Stimulated activated CD4-positive, alpha-beta T cell treated with anti-CD3 and anti-CD28 coated beads, Interleukin-1b, Interleukin-23, amount 100 ng/mL, for 48 hours (primary cell): ENCODE measurements at regions not wholly inside any gene's neighbourhood (a gene's known extent, or its start where the extent isn't known, plus 50 kb on each side); places are given as distances from the start of the nearest gene placed in this dataset.

ENCODE experiments used
- DNase-seq: peaks from one replicate; pipeline ENCODE4 v3.0.0-alpha.2; 2020

DNA sequence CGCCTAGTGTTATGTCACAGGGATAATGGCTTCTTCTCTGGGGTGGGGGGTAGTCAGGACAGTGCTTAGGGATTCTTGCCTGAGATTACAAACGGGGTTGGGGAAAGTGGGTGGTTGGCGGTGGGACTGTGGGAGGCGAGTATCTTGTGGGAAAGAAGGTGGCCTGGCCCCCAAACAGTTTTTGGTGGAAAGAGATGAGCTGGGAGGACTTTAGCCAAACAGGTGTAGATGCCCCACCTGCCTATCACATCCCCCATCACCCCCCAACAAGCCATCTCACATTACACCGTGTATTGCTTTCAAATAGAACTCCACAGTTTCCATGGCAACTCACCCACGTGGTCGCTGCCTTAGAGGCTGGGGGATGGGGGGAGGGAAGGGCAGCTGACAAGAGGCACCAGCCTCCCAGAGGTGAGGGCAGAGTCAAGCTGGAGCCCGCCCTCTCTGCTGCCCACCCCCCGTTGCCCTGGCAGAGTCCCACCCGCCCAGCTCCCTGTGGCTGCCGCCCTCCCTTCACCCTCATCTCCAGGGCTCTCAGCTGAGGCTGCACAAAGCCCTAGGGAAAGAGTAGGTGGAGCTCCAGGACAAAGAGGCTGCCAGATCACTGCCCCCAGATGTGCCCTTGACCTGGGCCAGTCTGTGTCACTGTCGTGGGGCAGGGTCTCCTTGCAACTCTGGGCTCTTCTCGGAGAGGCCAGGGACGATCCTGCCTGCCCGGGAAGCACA lies 98.3 kb downstream of the LRRC74A start:
- peak; percentile 37 for DNase-seq

DNA sequence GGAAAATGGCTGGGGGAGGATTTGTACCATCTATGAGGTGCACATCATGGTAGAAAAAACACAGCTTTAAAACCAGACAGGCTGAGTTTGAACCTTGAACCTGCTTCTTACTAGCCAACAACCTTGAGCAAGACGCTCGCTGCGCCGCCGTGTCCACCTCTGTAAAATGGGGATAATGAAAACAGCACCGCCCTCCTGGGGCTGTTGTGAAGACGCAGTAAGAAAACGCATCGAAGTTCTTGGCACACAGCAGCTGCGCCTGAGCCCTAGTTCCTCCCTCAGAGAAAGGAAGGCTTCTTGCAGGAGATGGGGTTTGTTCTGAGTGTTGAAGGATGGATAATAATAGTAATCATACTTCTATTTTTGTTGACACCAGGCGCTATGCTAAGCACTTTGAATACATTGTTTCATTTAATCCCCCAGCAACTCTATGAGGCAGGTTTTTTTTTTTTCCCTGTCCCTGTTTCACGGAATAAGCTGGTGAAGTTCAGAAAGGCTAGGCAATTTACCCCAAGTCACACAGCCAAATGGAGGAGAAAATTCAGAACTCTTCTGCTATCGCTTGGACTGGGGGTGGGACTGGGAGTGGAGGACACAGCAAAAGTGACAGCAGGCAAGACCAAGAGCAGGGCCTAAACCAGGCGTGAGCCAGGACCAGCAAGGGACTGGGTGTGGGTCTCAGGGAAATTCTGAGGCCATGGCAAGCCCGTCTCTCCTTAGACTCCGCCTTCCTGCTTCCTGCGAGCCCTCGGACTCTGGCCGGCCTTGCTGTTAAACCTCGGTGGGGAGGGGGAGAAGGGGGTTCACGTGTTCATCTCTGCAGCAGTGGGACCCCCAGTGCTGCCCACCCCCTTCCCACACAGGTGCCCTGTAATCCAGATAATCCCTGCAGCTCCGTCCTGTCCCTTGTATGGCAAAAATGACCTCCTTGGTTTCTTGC lies 97.5 kb downstream of the LRRC74A start:
- no peak for DNase-seq

DNA sequence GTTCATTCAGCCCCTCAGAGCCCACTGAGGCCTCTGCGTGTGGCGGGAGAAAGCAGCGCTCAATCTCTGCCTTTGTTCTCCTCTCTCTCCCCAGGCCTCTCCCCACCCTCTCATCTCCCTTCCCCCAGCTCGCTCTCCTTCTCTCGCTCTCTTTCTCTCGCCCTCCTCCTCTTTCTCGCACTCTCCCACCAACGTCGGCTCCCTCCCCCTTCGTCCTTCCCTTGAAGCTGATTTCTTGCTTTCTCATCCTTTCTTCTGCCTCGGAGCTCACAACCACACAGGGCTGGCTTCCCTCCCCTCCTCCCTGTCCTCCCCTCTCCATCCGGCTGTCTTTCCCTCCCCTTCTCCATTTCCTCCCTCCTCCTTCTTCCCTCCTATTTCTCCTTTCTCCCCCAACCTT lies 96.4 kb downstream of the LRRC74A start:
- DNase-seq, result no peak

DNA sequence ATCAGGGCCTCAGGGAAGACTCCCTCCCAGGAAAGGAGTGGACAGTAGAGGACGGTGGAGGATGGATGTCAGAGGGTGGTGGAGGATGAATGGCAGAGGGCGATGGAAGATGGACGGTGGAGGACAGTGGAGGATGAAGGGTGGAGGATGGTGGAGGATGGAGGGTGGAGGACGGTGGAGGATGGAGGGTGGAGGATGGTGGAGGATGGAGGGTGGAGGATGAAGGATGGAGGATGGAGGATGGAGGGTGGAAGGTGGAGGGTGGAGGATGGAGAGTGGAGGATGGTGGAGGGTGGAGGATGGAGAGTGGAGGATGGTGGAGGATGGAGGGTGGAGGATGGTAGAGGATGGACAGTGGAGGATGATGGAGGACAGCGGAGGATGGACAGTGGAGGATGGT lies 95.9 kb downstream of the LRRC74A start:
- DNase-seq, result no peak

DNA sequence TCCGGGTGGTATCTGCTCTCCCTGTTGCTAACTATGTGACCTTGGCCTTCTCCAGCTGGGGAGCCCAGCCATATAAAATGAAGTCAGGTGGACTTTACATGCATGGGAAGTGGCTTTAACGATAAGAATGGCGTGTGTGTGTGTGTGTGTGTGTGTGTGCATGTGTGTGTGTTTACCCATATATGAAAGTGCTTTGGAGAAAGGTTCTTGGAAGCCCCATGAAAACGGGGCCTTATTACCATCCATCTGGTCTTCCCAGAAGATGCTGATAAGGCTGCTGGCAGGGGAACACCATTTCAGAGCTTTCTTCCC lies 94.8 kb downstream of the LRRC74A start:
- no peak for DNase-seq

DNA sequence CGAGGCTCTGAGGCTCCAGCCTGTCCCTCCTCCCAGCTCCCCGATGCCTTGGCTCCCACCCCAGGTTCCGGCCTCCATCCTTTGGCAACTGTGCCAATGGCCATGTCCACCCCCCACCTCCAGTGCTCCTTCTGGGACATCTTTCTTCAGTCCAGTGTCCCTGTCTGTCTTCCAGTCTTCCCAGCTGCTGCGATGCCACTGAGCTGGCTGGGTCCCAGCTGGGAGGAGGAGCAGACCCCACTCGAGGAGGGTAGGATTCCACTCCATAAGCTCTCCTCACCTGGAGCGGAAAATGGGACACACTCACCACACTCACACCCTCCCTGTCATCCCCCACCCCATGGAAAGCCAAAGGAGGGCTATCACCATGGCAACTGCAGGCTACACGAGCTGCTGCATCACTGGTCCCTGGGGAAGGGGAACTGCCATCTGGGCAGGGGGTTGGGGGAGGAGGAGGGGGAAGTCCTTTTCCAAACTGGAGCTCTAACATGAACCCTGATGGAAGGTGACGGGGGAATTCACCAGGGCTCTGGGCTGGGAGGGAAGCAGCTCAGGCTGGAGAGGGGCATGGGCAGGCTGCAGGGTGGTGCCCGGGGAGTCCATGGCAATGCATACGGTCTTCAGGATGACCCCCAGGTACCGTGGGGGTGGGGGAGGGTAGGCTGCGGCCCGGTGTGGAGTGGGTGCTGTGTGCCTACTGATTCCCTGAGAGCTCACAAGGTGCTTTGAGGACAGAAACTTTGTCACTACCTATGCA lies 94.3 kb downstream of the LRRC74A start:
- no peak for DNase-seq

DNA sequence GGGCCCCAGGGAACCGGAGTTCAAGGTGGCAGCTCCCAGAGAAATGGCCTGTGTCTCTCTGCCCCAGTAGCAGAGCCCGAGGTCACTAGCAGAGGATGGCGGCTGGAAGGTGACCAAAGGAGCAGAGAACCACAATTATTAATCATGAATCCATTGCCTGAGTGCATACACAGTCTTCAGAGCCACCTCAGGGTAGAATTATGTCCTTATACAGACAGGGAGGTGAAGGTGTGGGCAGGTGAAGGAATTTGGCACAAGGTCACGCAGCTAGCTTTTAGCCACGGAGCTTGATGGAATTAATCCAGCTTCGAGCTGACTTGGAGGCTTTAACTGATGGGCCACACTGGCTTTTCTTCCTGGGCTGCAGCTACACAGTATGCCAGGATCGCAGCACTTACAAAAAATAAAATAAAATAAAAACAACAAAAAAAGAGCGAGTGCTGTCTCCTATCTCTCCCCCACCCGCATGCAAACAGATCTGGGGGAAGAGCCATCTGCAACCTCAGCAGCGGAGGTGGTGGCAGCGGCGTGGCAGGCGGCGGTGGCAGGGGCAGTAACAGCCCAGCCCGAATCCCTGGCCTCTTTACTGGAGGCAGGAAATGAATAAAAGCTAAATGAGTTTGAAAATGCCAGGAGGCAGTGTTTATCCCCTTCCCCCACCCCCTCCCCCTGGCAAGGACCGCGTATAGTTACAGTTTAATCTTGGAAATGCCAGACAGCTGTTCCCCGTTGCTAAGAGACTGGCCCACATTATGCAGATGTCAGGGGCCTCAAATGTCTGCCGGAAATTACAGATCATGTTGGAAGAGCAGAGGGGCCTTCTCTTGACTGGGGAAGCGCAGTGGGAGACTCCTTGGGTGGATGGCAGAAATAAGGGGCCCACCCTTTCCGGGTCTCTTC lies 93.5 kb downstream of the LRRC74A start:
- peak; percentile 21 for DNase-seq
